Motor neuron (in vitro differentiated cells): ENCODE measurements at regions not wholly inside any gene's neighbourhood (a gene's known extent, or its start where the extent isn't known, plus 50 kb on each side); places are given as distances from the start of the nearest gene placed in this dataset.
A peak's percentile ranks its signal among the peaks of the same experiment; 100 is the strongest.

Source experiments
- ATAC-seq, 8 experiments: fragments of 200-7000 bp; cut with Tn5 transposase; replicated peaks in 6 of 8; 2 replicates each; pipeline ENCODE4 v1.8.0; 2021; ENCODE audit warnings: mild to moderate bottlenecking in 8 of 8, moderate library complexity in 8 of 8
- H3K27ac ChIP-seq, 2 donors: fragments of 250-450 bp; sonication (Bioruptor Pico); 2 replicates each; pipeline ENCODE4 v1.9.0; 2021; ENCODE audit warnings: antibody characterized with exemption in 2 of 2, mild to moderate bottlenecking in 2 of 2, moderate library complexity in 1 of 2
- H3K4me1 ChIP-seq, 2 donors: fragments of 250-450 bp; sonication (Bioruptor Pico); replicated peaks in 1 of 2; 2 replicates each; pipeline ENCODE4 v1.6.1; 2021; ENCODE audit warnings: antibody characterized with exemption in 2 of 2, mild to moderate bottlenecking in 2 of 2, moderate library complexity in 1 of 2
- H3K4me3 ChIP-seq, 5 donors: fragments of 250-450 bp; sonication (Bioruptor Pico); 2 replicates each; pipeline ENCODE4 v1.9.0; 2021; ENCODE audit warnings: antibody characterized with exemption in 5 of 5, mild to moderate bottlenecking in 5 of 5, moderate library complexity in 4 of 5
- WGBS, 10 experiments: fragments of 450-650 bp; shearing (Covaris generic); methylation state at CpG; one replicate each; pipeline ENCODE4 v1.0.0; 2022; 5-methylcytosine and 5-hydroxymethylcytosine counted together
- in situ Hi-C, 9 experiments: fragments of 400-800 bp; cut with MboI; loops; one replicate each; pipeline ENCODE4 v1.15.0; 2021; ENCODE audit warnings: low sequenced_read_pairs in 9 of 9, low pct_unique_long_range_greater_than_20kb in 2 of 9; ENCODE audit not compliant: unreplicated experiment in 9 of 9

GRCh38 chr12:53843545-53843944 is 91.8 kb upstream of the CISTR start:
- 11 to 60% (median 43%) methylated on average over 1 of the region's 1 CpG; no CpG with 5 or more reads in 7 of the 10 experiments for WGBS, 10 experiments
- in situ Hi-C loops: no loop called here
- no peaks in the 10 kb centered on the region for H3K4me1 ChIP-seq
- ATAC-seq: no peak
- H3K4me3 ChIP-seq: no peak overlapping the region
- no peak overlapping the region for H3K27ac ChIP-seq

GRCh38 chr12:53844994-53845844 is 93.4 kb upstream of the HOXC13 start:
- H3K4me3 ChIP-seq: no peak overlapping the region
- 21 to 57% (median 37%) methylated on average over 1 to 5 of the region's 5 CpGs; no CpG with 5 or more reads in 2 of the 10 experiments for WGBS, 10 experiments
- ATAC-seq: peak in 2 of 8 experiments; percentile 49 to 73
- in situ Hi-C loops: no loop called here
- H3K27ac ChIP-seq: no peak overlapping the region
- H3K4me1 ChIP-seq: no peaks in the 10 kb centered on the region

DNA sequence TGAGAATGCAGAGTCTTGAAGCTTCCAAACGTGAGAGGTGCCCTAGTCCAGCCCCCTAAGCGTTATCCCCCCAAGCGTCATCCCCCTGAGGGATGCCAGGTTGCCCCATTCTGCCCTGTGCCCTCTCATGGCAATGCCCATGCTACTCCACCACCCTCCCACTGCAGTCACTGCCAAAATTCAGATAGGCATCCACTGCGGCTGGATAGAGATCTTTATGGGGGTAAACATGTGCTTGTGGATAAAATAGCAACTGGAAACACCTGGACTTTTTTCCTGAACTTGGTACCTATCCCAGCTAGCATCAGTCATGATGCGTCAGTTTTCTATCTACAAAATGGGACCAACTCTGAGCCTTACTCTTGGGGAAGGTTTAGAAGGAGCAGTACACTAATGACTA is 92.7 kb upstream of the HOXC13 start:
- WGBS, 10 experiments: 0 to 83% (median 75%) methylated on average over 1 to 2 of the region's 5 CpGs; no CpG with 5 or more reads in 3 of the 10 experiments
- in situ Hi-C loops: no loop called here
- no peak overlapping the region for H3K4me3 ChIP-seq
- ATAC-seq: no peak
- no peaks in the 10 kb centered on the region for H3K4me1 ChIP-seq
- no peak overlapping the region for H3K27ac ChIP-seq

- H3K4me1 ChIP-seq: no peaks in the 10 kb centered on the region
- H3K4me3 ChIP-seq: no peak overlapping the region
- H3K27ac ChIP-seq: no peak overlapping the region
- ATAC-seq: no peak
- in situ Hi-C loops: no loop called here
- 0 to 100% (median 61%) methylated on average over 1 to 7 of the region's 8 CpGs; no CpG with 5 or more reads in 4 of the 10 experiments for WGBS, 10 experiments
These were observed 89.5 kb upstream of the HOXC13 start for GRCh38 chr12:53849113-53849512.

DNA sequence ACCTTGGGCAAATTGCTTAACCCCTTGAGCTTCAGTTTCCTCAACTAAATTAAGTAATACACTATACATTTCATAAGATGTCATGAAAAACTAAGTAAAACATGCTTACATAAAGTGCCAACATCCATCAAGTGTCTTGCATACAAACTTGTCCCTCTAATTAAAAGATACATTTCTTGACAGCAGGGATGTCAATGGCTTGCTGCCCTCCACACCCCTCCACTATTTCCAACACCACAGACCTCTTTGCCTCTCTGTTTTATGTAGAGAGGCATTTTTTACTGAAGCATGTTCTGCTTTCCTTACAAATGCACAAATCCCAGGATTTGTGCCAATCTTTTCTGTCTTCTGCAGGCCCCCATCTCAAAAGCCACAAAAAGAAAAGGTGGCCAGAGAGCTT is 89.0 kb upstream of the HOXC13 start:
- Histone ChIP-seq H3K4me1 (no peaks in the 10 kb centered on the region), H3K27ac (no peak overlapping the region), H3K4me3 (no peak overlapping the region)
- in situ Hi-C loops: no loop called here
- ATAC-seq: no peak

- H3K27ac ChIP-seq: no peak overlapping the region
- no peaks in the 10 kb centered on the region for H3K4me1 ChIP-seq
- WGBS, 10 experiments: 8 to 100% (median 59%) methylated on average over 2 to 6 of the region's 6 CpGs; no CpG with 5 or more reads in 4 of the 10 experiments
- in situ Hi-C loops: no loop called here
- ATAC-seq: no peak
- no peak overlapping the region for H3K4me3 ChIP-seq
These were observed 86.6 kb upstream of the HOXC13 start for GRCh38 chr12:53852061-53852460.

DNA sequence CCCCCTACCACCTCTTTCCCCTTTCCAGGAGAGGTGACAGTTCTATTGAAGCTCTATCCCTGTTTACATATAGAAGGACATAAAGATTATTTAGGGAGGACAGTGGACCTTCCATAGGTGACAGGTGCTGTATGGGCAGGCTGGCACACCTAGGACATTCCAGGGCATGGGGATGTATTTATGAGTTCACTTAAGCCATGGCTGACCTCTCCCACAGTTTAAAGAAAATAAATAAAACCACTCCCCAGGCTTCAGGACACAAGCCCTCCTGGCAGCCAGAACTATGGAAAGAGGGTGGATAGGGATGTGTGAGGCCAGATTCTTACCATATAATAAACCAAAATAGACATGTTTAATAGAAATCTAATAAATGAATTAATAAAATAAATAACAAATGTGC is 85.6 kb upstream of the HOXC13 start:
- in situ Hi-C loops: no loop called here
- ATAC-seq: no peak
- H3K4me1 ChIP-seq: no peaks in the 10 kb centered on the region
- H3K27ac ChIP-seq: no peak overlapping the region
- no peak overlapping the region for H3K4me3 ChIP-seq

DNA sequence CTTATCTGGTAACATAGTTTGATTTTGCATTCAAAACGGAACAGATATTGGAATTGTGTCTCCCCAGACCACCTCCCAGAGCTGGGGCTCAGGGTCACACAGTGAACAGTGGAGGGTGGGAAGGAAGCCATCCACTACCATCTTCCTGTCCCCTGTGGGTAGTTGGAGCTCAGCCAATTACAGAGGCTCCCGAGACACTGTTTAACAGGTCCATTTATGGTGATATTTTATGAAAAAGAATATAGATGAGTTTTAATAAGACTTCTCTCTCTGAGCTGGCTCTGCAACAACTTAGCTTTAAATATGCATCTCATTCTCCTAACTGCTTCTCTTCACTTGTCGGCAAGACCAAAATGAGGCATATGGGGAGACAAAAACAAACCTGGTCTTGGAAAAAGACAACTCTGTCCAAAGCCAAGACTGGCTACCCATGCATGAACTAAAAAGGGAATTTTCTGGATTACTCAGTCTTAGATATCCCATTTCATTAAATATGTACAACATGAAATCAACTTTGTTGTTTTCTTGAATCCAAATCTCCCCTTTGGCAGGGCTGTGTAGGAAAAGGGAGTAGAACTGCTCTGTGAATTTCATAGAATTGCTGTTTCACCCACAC is 83.8 kb upstream of the HOXC13 start:
- no peak overlapping the region for H3K27ac ChIP-seq
- no peaks in the 10 kb centered on the region for H3K4me1 ChIP-seq
- in situ Hi-C loops: no loop called here
- no peak overlapping the region for H3K4me3 ChIP-seq
- WGBS, 10 experiments: 18 to 89% (median 60%) methylated on average over 1 to 3 of the region's 3 CpGs; no CpG with 5 or more reads in 1 of the 10 experiments
- ATAC-seq: no peak

DNA sequence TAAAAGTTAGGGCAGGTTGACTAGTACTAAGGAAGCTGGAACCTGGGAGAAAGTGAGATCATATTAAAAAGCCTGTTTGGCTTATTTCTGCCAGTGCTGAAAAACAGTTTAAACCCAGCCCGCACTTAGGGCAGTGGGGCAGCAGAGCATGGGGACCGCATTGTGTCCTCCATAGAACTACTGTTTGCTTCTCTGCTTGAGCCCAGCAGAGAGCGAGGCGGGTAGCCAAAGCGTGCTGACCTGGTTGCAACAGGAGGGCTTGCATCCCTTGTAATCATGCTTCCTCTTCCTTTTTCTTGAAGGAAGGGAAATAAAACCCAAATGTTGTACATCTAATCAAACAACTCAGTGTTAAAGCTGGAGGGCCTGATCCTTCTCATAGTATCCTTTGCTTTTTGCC is 82.5 kb upstream of the HOXC13 start:
- ATAC-seq: no peak
- no peaks in the 10 kb centered on the region for H3K4me1 ChIP-seq
- 14 to 100% (median 60%) methylated on average over 1 to 5 of the region's 5 CpGs; no CpG with 5 or more reads in 1 of the 10 experiments for WGBS, 10 experiments
- no peak overlapping the region for H3K27ac ChIP-seq
- no peak overlapping the region for H3K4me3 ChIP-seq
- in situ Hi-C loops: no loop called here

- Histone ChIP-seq H3K4me3 (no peak overlapping the region), H3K27ac (no peak overlapping the region), H3K4me1 (no peaks in the 10 kb centered on the region)
- in situ Hi-C loops: no loop called here
- 50 to 90% (median 64%) methylated on average over 1 to 2 of the region's 2 CpGs; no CpG with 5 or more reads in 1 of the 10 experiments for WGBS, 10 experiments
- no peak for ATAC-seq
These were observed 81.0 kb upstream of the HOXC13 start for GRCh38 chr12:53857666-53858065.

DNA sequence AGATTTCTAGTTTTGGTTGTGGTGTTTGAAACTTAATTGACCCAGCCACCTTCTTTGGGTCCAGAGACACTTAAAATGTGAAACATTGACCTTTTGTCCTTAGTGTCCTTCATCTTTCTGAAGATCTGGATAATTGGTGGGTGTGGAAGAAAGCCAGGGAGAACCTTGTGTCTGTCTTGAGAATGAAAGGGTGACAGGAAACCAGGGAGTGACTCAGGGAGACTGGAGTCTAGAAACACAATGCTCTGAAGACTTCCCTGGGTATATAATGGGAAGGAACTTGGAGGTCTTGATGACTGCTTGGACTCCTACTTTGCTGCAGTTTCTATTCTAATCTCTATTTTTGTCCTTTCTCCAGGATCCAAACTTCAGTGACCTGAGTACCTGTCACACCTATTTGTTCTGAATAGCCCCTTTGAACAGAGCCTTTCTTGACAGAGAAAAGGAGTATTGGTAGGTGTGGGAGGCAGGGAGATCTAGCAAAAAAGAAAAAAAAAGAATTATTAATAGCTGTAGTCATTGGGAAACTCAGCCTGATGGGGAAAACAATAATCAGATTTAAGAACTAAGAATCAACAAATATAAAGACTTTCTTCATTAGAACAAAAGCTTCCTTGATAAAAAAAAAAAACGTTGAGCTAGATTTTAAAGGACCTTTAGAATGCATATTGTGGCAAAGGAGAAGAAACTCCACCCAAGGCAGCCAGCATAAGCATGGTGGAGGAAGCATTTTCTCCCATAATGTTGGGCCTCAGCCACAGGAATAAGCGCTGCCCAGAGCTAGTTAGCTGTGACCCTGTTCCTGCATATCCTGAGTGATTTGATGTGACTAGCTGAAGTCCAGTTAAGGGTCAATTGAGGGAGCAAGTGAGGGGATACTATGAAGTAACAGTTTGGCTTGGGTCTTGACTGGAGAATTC is 77.9 kb upstream of the HOXC13 start:
- ATAC-seq: peak in 2 of 8 experiments; percentile 62 to 84
- Histone ChIP-seq H3K4me1 (no peaks in the 10 kb centered on the region), H3K27ac (no peak overlapping the region), H3K4me3 (no peak overlapping the region)
- WGBS, 10 experiments: 0 to 100% (median 20%) methylated on average over 1 to 2 of the region's 2 CpGs; no CpG with 5 or more reads in 1 of the 10 experiments
- in situ Hi-C loops: no loop called here

DNA sequence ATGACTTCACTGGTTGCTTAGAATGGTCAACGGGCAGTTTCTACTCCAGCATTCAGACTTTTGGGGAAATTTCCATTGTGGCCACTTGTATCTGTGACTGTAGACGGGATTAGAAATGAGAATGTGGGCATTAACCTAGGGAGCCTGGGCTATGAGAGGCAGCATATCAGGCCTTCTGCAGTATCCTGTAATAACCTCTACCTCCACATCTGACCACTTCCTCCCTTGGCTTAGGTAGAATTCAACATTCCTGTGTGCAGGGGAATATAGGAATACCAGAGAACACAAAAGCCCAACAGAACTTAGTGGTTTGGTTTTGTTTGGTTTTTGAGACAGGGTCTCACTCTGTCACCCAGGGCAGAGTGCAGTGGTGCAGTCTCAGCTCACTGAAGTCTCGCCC is 76.4 kb upstream of the HOXC13 start:
- Histone ChIP-seq H3K27ac (no peak overlapping the region), H3K4me3 (no peak overlapping the region), H3K4me1 (no peaks in the 10 kb centered on the region)
- no peak for ATAC-seq
- 17 to 61% (median 30%) methylated on average over 1 to 2 of the region's 3 CpGs; no CpG with 5 or more reads in 5 of the 10 experiments for WGBS, 10 experiments
- in situ Hi-C loops: no loop called here

- WGBS, 10 experiments: 0 to 82% (median 67%) methylated on average over 1 to 2 of the region's 2 CpGs; no CpG with 5 or more reads in 4 of the 10 experiments
- H3K4me1 ChIP-seq: no peaks in the 10 kb centered on the region
- no peak overlapping the region for H3K4me3 ChIP-seq
- in situ Hi-C loops: no loop called here
- ATAC-seq: no peak
- H3K27ac ChIP-seq: no peak overlapping the region
These were observed 75.8 kb upstream of the HOXC13 start for GRCh38 chr12:53862831-53863230.
